Heart right ventricle (tissue), 16 donors: ENCODE measurements at regions not wholly inside any gene's neighbourhood (a gene's known extent, or its start where the extent isn't known, plus 50 kb on each side); places are given as distances from the start of the nearest gene placed in this dataset.

ENCODE experiments used
- ATAC-seq, 8 donors: fragments of 200-7000 bp; cut with Tn5 transposase; one replicate each; pipeline ENCODE4 v1.9.1; 2020; ENCODE audit warnings: mild to moderate bottlenecking in 8 of 8, moderate library complexity in 8 of 8, moderate number of reproducible peaks in 1 of 8
- DNase-seq, 2 donors: peaks; one replicate each; pipeline ENCODE4 v3.0.0-alpha.2; 2020
- H3K27ac ChIP-seq, 10 donors: fragments of 200-600 bp; sonication (generic) in 2 of 10; one replicate each; pipeline versions ENCODE4 v1.5.0 to v1.8.0; 2020 to 2022; ENCODE audit warnings: mild to moderate bottlenecking in 3 of 10
- H3K27me3 ChIP-seq, 7 donors: fragments of 200-600 bp; one replicate each; pipeline ENCODE4 v1.8.0; 2021 to 2022; ENCODE audit warnings: mild to moderate bottlenecking in 2 of 7
- H3K36me3 ChIP-seq, 9 donors: fragments of 200-600 bp; sonication (generic) in 1 of 9; one replicate each; pipeline versions ENCODE4 v1.5.0 to v1.8.0; 2020 to 2022; ENCODE audit warnings: mild to moderate bottlenecking in 2 of 9
- H3K4me1 ChIP-seq, 9 donors: fragments of 200-600 bp; sonication (generic) in 1 of 9; one replicate each; pipeline versions ENCODE4 v1.5.0 to v1.8.0; 2020 to 2022; ENCODE audit warnings: mild to moderate bottlenecking in 4 of 9
- H3K4me3 ChIP-seq, 10 donors: fragments of 200-600 bp; sonication (generic) in 2 of 10; one replicate each; pipeline versions ENCODE4 v1.5.0 to v1.8.0; 2020 to 2022; ENCODE audit warnings: mild to moderate bottlenecking in 7 of 10, moderate library complexity in 2 of 10
- H3K9me3 ChIP-seq, 11 donors: fragments of 200-600 bp in 10 of 11; sonication (generic) in 2 of 11; one replicate each; pipeline versions ENCODE4 v1.5.0 to v1.8.0; 2013 to 2022; ENCODE audit warnings: mild to moderate bottlenecking in 2 of 11, control low read depth in 1 of 11, moderate library complexity in 1 of 11
- WGBS, 2 donors: extraction: QIAGEN DNeasy Blood & Tissue Kit; methylation state at CpG; one replicate each; pipeline ENCODE4 v1.1.7; 2013; ENCODE audit warnings: inconsistent platforms in 1 of 2; 5-methylcytosine and 5-hydroxymethylcytosine counted together
- intact Hi-C, 10 donors: fragments of 100-400 bp; cut with DNase I; formaldehyde crosslinking; loops; one replicate each; pipeline versions ENCODE4 v1.11.1 to v1.14.2; 2022
- TF ChIP-seq, protein P1 (sequence below), 9 donors: fragments of 200-600 bp; sonication (generic) in 2 of 9; IDR thresholded peaks; one replicate each; pipeline versions ENCODE4 v1.5.0 to v1.8.0; 2021 to 2022; ENCODE audit warnings: antibody characterized with exemption in 9 of 9, mild to moderate bottlenecking in 5 of 9, moderate library complexity in 1 of 9
- donor health status: Arrhythmogenic right ventricular cardiomyopathy.
- donor health status: ischemic (EF 13 %, LVEDD 7.1; RV severe dilation, severe dysfunction).
- donor health status: healthy with polysubstance abuse.
- donor health status: DM: no; HTN: yes; CAD: no.
- donor health status: DM: no; HTN: no; CAD: no.
- donor health status: ischemic (EF 25% LVEDD 6.9; RV normal size, moderate dysfunction).
- donor health status: ischemic (EF 25% LVEDD 5.7; RV mildly dilated, moderate dysfunction).
- donor health status: healthy.
- donor health status: DM: yes; HTN: yes; CAD: no.
- donor health status: Ischemic cardiomyopathy.
- donor health status: ischemic (EF 35%, LVEDD 5.7; RV mildly dilated, moderate dysfunction).
- donor health status: nonischemic (EF 11% LVEDD 7.7; RV severe dilation, severe dysfunction).
- donor health status: DM: yes; HTN: yes; CAD: no.
- donor health status: PGD.
- donor health status: ischemic (EF 29% LVEDD 5.4; RV normal size, mild dysfunction).
- donor health status: nonischemic (EF 23%, LVEDD 6.1; RV moderate dilation, normal function).

DNA sequence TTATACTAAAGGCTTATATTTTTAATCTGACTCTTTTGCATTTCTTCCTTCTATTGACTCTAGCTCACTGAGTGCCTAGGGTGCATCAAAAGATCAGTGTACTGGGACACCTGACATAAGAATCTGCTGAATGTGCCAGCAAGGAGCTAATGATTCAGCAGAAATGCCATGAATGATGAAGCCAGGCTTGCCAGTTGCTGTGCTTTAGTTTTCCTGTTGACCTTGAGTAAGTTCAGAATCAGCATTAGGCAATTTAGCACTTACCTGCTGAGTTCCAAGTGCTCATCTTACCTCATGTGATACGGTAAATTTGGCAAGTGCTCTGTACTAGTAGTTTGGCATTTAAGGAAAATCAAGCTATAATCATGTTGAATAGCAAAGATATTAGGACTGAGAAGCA lies 523.2 kb upstream of the B3GALT2 start:
- 78 to 93% methylated on average over 1 of the region's 1 CpG for WGBS, 2 donors
- no peak overlapping the region for H3K27ac ChIP-seq
- no peaks in the 10 kb centered on the region for H3K27me3 ChIP-seq
- no peak for DNase-seq
- intact Hi-C loops = no loop called here
- H3K36me3 ChIP-seq = no peaks in the 10 kb centered on the region
- peaks cover 0 to 5% (median 0%) of the 10 kb centered on the region in 11 donors for H3K9me3 ChIP-seq
- no peak overlapping the region for H3K4me3 ChIP-seq
- no peaks in the 10 kb centered on the region for H3K4me1 ChIP-seq
- TF ChIP-seq, protein P1, sequence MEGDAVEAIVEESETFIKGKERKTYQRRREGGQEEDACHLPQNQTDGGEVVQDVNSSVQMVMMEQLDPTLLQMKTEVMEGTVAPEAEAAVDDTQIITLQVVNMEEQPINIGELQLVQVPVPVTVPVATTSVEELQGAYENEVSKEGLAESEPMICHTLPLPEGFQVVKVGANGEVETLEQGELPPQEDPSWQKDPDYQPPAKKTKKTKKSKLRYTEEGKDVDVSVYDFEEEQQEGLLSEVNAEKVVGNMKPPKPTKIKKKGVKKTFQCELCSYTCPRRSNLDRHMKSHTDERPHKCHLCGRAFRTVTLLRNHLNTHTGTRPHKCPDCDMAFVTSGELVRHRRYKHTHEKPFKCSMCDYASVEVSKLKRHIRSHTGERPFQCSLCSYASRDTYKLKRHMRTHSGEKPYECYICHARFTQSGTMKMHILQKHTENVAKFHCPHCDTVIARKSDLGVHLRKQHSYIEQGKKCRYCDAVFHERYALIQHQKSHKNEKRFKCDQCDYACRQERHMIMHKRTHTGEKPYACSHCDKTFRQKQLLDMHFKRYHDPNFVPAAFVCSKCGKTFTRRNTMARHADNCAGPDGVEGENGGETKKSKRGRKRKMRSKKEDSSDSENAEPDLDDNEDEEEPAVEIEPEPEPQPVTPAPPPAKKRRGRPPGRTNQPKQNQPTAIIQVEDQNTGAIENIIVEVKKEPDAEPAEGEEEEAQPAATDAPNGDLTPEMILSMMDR (IDR thresholded peaks at IDR 0.05) = no peak
- no peak for ATAC-seq

DNA sequence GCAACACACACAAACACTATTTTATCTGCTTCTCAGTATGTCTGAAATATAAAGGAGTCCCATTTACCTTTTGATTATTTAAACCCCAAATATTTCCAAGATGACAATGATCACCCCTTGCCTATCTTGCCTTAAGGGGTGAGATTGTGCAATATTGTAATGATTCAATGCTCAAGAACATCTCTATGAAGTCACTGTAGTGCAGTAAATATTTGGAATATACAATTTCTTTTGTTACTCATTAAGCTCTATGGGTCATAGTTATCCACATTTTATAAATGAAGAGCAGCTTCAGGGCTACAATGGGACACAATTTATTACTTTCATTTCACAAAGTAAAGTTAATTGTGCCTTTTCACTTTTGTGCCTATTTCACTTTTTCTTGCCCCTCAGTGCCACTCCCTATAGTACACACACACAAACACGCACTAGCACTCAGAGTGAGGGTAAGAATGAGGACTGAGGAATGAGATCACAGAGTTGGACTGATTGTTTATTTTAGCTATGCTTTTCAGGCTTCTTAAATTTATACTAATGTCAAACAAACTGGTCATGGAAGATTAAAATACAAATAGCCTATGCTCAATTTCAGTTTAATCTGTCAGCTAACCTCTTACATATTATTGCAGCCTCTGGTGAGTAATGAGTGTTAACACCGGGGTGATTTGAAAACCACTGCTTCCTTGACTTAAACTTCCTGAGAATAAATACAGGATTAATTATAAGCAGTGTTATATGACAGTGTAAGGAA lies 521.0 kb upstream of the B3GALT2 start:
- no peaks in the 10 kb centered on the region for H3K4me1 ChIP-seq
- DNase-seq (no peak), ATAC-seq (no peak)
- H3K9me3 ChIP-seq = peaks cover 0 to 5% (median 0%) of the 10 kb centered on the region in 11 donors
- TF ChIP-seq, protein P1 (IDR thresholded peaks at IDR 0.05) = no peak
- intact Hi-C loops = no loop called here
- no peak overlapping the region for H3K27ac ChIP-seq
- H3K4me3 ChIP-seq = no peak overlapping the region
- H3K27me3 ChIP-seq = no peaks in the 10 kb centered on the region
- no peaks in the 10 kb centered on the region for H3K36me3 ChIP-seq
- WGBS, 2 donors = 71 to 72% methylated on average over 2 of the region's 2 CpGs

DNA sequence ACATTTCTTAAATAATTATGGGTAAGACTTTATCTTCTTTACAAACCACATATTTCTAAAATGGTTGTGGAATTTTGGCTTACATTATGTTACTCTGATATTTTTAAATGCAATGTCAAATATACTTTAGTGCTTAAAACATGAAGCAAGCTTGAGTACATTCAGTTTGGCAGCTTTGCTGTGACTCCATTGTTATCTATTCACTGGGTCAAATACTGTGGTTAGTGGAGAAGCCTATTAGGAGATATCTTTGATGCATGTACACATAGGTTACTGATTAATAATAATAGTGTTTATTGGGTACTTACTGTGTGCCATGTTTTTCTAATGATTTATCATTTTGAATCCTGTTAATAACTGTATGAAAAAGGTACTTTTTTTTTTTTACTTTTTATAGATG lies 520.4 kb upstream of the B3GALT2 start:
- no peak overlapping the region for H3K4me3 ChIP-seq
- no peak overlapping the region for H3K27ac ChIP-seq
- H3K27me3 ChIP-seq = no peaks in the 10 kb centered on the region
- DNase-seq (no peak), ATAC-seq (no peak)
- H3K4me1 ChIP-seq = no peaks in the 10 kb centered on the region
- intact Hi-C loops = no loop called here
- TF ChIP-seq, protein P1 (IDR thresholded peaks at IDR 0.05) = no peak
- H3K36me3 ChIP-seq = no peaks in the 10 kb centered on the region
- peaks cover 0 to 5% (median 0%) of the 10 kb centered on the region in 11 donors for H3K9me3 ChIP-seq

DNA sequence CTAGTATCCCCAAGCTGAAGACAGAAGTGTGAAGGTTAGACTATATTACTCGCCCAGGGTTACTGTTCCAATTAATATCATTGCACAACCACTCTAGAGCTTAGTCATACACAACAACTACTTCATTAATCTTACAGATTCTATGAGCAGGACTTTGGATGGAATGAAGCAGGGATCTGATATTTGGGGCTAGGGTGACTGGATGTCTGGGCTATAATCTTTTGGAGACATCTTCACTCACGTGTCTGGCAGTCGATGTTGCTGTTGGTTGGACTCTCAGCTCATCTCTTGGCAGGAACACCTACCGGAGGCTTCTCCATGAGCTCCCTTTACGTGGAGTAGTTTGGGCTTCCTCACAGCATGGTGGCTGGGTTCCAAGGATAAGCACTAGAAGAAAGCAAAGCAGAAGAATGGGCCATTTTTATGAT lies 519.2 kb upstream of the B3GALT2 start:
- Histone ChIP-seq H3K36me3 (no peaks in the 10 kb centered on the region), H3K4me3 (no peak overlapping the region), H3K27ac (no peak overlapping the region), H3K9me3 (peaks cover 0 to 5% (median 0%) of the 10 kb centered on the region in 11 donors), H3K27me3 (no peaks in the 10 kb centered on the region), H3K4me1 (no peaks in the 10 kb centered on the region)
- TF ChIP-seq, protein P1 (IDR thresholded peaks at IDR 0.05) = no peak
- DNase-seq (no peak), ATAC-seq (no peak)
- 93 to 94% methylated on average over 5 of the region's 5 CpGs for WGBS, 2 donors
- intact Hi-C loops = no loop called here
